ENCODE measurements at regions not wholly inside any gene's neighbourhood (a gene's known extent, or its start where the extent isn't known, plus 50 kb on each side); places are given as distances from the start of the nearest gene placed in this dataset.

DNA sequence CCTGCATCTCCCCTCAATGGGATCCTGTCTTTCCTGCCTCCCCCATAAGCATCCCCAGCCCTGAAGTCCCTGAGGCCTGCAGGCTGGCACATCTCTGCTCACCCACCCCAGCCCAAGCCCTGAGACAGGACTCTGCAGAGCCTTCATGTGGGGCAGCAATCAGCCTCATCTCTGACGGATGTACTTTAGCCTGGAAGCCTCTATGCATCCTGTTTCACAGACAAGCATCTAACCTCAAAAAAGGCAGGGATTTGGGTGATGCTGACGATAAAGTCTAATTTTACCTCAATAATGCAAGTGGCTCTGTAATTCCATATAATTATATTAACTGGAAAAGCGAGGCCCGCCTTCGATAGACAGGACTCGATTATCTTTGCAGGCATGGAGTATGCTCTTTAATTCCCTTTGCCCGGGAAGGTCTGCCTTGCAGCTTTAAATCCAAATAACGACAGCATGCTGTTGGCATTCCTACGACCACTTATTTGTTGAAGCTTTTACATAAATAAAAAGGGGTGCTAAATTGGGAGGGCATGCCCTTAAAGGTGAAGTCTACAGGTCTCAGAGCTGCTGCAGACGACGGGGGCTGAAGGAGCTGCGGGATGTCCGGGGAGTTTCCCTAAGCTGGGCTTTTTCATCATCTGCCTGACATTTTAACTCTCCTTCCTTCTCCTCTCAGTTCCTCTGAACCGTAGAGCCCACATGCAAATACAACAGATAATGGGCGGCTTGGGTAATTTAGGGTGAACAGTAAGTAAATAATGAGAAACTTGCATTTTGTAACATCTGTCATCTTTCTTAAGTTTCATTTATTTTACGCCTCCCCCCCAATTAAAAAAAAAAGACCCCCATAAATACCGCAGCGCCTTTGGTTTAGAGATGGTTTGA is 211.5 kb downstream of the URI1 start:
- TF ChIP-seq, protein P1, sequence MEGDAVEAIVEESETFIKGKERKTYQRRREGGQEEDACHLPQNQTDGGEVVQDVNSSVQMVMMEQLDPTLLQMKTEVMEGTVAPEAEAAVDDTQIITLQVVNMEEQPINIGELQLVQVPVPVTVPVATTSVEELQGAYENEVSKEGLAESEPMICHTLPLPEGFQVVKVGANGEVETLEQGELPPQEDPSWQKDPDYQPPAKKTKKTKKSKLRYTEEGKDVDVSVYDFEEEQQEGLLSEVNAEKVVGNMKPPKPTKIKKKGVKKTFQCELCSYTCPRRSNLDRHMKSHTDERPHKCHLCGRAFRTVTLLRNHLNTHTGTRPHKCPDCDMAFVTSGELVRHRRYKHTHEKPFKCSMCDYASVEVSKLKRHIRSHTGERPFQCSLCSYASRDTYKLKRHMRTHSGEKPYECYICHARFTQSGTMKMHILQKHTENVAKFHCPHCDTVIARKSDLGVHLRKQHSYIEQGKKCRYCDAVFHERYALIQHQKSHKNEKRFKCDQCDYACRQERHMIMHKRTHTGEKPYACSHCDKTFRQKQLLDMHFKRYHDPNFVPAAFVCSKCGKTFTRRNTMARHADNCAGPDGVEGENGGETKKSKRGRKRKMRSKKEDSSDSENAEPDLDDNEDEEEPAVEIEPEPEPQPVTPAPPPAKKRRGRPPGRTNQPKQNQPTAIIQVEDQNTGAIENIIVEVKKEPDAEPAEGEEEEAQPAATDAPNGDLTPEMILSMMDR (conservative IDR thresholded peaks at IDR 0.05; ENCODE audit: low read depth, low read length): no peak
- TF ChIP-seq EZH2 (IDR thresholded peaks at IDR 0.05; ENCODE audit: borderline replicate concordance, low read depth, low read length, poor library complexity, severe bottlenecking): no peak
